Fibroblast of lung (primary cell): ENCODE measurements at regions not wholly inside any gene's neighbourhood (a gene's known extent, or its start where the extent isn't known, plus 50 kb on each side); places are given as distances from the start of the nearest gene placed in this dataset.

Experiments
- DNase-seq, 2 donors: peaks; one replicate each; pipeline versions ENCODE4 v3.0.0 to v3.0.0-alpha.2; 2010; ENCODE audit warnings: low read depth in 2 of 2
- H2AFZ ChIP-seq: 2 replicates; pipeline ENCODE4 v1.5.1; 2012; ENCODE audit warnings: low read length, control low read depth, inconsistent platforms
- H3K27ac ChIP-seq: 2 replicates; pipeline ENCODE4 v1.5.1; 2011; ENCODE audit warnings: low read length, control low read depth; ENCODE audit not compliant: insufficient read depth
- H3K27me3 ChIP-seq: 2 replicates; pipeline ENCODE4 v1.5.1; 2011; ENCODE audit warnings: mild to moderate bottlenecking, low read length; ENCODE audit not compliant: control insufficient read depth, insufficient read depth
- H3K36me3 ChIP-seq: 2 replicates; pipeline ENCODE4 v1.5.1; 2011; ENCODE audit warnings: low read length; ENCODE audit not compliant: control insufficient read depth, insufficient read depth
- H3K4me1 ChIP-seq: 2 replicates; pipeline ENCODE4 v1.5.1; 2011; ENCODE audit warnings: low read length; ENCODE audit not compliant: control insufficient read depth, insufficient read depth; ENCODE audit errors: extremely low read depth
- H3K4me2 ChIP-seq: 2 replicates; pipeline ENCODE4 v1.5.1; 2011; ENCODE audit warnings: low read length, control low read depth; ENCODE audit not compliant: insufficient read depth; ENCODE audit errors: extremely low read depth
- H3K4me3 ChIP-seq, 4 experiments: fragments of 200-600 bp in 1 of 4; sonication (generic) in 1 of 4; replicated peaks in 1 of 4; 2 replicates each; pipeline ENCODE4 v1.5.1; 2011 to 2016; ENCODE audit warnings: low read length in 4 of 4, low read depth in 3 of 4, mild to moderate bottlenecking in 3 of 4, control low read depth in 2 of 4, inconsistent platforms in 1 of 4, mixed read lengths in 1 of 4; ENCODE audit not compliant: insufficient read depth in 1 of 4; ENCODE audit errors: control extremely low read depth in 1 of 4
- H3K79me2 ChIP-seq: 2 replicates; pipeline ENCODE4 v1.5.1; 2012; ENCODE audit warnings: mild to moderate bottlenecking, low read length, inconsistent platforms; ENCODE audit not compliant: control insufficient read depth, insufficient read depth
- H3K9ac ChIP-seq: 2 replicates; pipeline ENCODE4 v1.5.1; 2011; ENCODE audit warnings: mild to moderate bottlenecking, low read length, control low read depth; ENCODE audit not compliant: insufficient read depth
- H3K9me3 ChIP-seq: 2 replicates; pipeline ENCODE4 v1.5.1; 2012; ENCODE audit warnings: low read depth, low read length; ENCODE audit not compliant: control insufficient read depth, insufficient read depth
- H4K20me1 ChIP-seq: 2 replicates; pipeline ENCODE4 v1.5.1; 2011; ENCODE audit warnings: low read length; ENCODE audit not compliant: control insufficient read depth, insufficient read depth; ENCODE audit errors: extremely low read depth
- CTCF ChIP-seq, 2 donors: IDR thresholded peaks in 1 of 2; conservative IDR thresholded peaks in 1 of 2; 1 replicate in 1 of 2; 2 replicates in 1 of 2; pipeline ENCODE4 v1.5.1; 2011 to 2012; ENCODE audit warnings: low read length in 2 of 2, control low read depth in 1 of 2, inconsistent platforms in 1 of 2, low read depth in 1 of 2, mild to moderate bottlenecking in 1 of 2
- EZH2 ChIP-seq: IDR thresholded peaks from 2 replicates; pipeline ENCODE4 v1.5.1; 2012; ENCODE audit warnings: low read length, control low read depth, mild to moderate bottlenecking; ENCODE audit errors: missing control alignments

GRCh38 chr5:104652271-104652861 lies 1089.8 kb upstream of the NUDT12 start:
- H3K9me3 ChIP-seq = no peaks in the 10 kb centered on the region
- H4K20me1 ChIP-seq = no peaks in the 10 kb centered on the region
- no peaks in the 10 kb centered on the region for H3K4me1 ChIP-seq
- no peaks in the 10 kb centered on the region for H3K79me2 ChIP-seq
- no peaks in the 10 kb centered on the region for H3K36me3 ChIP-seq
- no peak overlapping the region for H3K9ac ChIP-seq
- no peak overlapping the region for H3K4me3 ChIP-seq
- no peak overlapping the region for H3K27ac ChIP-seq
- H2AFZ ChIP-seq = no peak overlapping the region
- TF ChIP-seq EZH2 = no peak
- TF ChIP-seq CTCF (conservative IDR thresholded peaks at IDR 0.05 in 1 of 2, IDR thresholded peaks at IDR 0.05 in 1 of 2; ENCODE audit: low read depth in 1 of 2, low read length in 2 of 2) = no peak
- peak in 1 of 2 donors; percentile 7 for DNase-seq
- H3K4me2 ChIP-seq = no peak overlapping the region
- no peaks in the 10 kb centered on the region for H3K27me3 ChIP-seq

DNA sequence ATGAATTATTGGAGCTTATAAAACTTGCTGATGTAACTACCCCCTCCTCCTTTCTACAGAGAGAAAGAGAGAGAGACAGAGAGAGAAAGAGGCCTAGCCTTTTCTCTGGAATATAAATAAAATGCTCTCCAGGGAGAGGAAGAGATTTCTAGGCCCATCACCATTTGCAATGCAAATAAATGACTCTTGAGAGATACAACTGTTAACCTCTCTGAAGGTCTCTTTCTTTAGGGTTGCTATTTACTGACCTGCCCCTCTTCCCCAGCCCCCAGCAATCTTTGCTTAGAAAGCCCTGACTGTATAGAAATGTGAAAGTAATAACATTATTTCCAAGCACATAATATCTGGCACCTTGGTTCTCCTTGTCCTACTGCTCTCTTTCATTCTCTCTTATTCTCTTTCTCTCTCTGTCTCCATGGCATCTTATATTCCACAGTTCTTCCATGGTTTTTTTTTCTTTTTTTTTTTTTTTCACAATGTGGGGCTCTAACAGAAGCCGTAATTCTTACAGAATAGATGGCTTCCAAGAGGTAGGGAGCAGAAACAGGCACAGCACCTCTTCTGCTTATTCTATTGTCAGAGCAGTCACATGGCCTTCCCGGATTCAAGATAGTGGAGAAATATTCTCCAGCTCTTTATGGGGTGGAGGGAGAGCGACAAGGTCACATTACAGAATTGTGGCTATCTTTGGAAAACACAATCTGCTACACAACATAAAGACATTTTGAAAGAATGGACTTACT lies 1087.9 kb upstream of the NUDT12 start:
- no peak overlapping the region for H3K4me2 ChIP-seq
- no peak overlapping the region for H3K9ac ChIP-seq
- H4K20me1 ChIP-seq = no peaks in the 10 kb centered on the region
- no peaks in the 10 kb centered on the region for H3K4me1 ChIP-seq
- H3K4me3 ChIP-seq = no peak overlapping the region
- H2AFZ ChIP-seq = no peak overlapping the region
- no peaks in the 10 kb centered on the region for H3K79me2 ChIP-seq
- no peak for DNase-seq
- no peaks in the 10 kb centered on the region for H3K9me3 ChIP-seq
- H3K27ac ChIP-seq = no peak overlapping the region
- TF ChIP-seq EZH2 (no peak), CTCF (conservative IDR thresholded peaks at IDR 0.05 in 1 of 2, IDR thresholded peaks at IDR 0.05 in 1 of 2; ENCODE audit: low read depth in 1 of 2, low read length in 2 of 2) (no peak)
- H3K36me3 ChIP-seq = no peaks in the 10 kb centered on the region
- no peaks in the 10 kb centered on the region for H3K27me3 ChIP-seq

GRCh38 chr5:104646416-104646815 lies 1083.8 kb upstream of the NUDT12 start:
- Histone ChIP-seq H3K4me2 (no peak overlapping the region), H3K4me3 (no peak overlapping the region), H4K20me1 (no peaks in the 10 kb centered on the region), H3K36me3 (no peaks in the 10 kb centered on the region), H3K9ac (no peak overlapping the region), H3K9me3 (no peaks in the 10 kb centered on the region), H2AFZ (no peak overlapping the region), H3K27ac (no peak overlapping the region), H3K27me3 (no peaks in the 10 kb centered on the region), H3K79me2 (no peaks in the 10 kb centered on the region), H3K4me1 (no peaks in the 10 kb centered on the region)
- DNase-seq = no peak
- TF ChIP-seq EZH2 = no peak
- TF ChIP-seq CTCF (conservative IDR thresholded peaks at IDR 0.05 in 1 of 2, IDR thresholded peaks at IDR 0.05 in 1 of 2; ENCODE audit: low read depth in 1 of 2, low read length in 2 of 2) = no peak
